22Rv1 (cell line): ENCODE measurements at regions not wholly inside any gene's neighbourhood (a gene's known extent, or its start where the extent isn't known, plus 50 kb on each side); places are given as distances from the start of the nearest gene placed in this dataset.
"Not testable (repeated sequence)": the region's sequence is repeated elsewhere in the genome, so short reads cannot be mapped to it uniquely, and the experiment has no call there.

Experiments used
- CTCF ChIP-seq: fragments of 450-650 bp; IDR thresholded peaks from 2 replicates; pipeline ENCODE4 v1.5.1; 2017; ENCODE audit warnings: mild to moderate bottlenecking
- ZFX ChIP-seq: fragments of 450-650 bp; IDR thresholded peaks from 2 replicates; pipeline ENCODE4 v1.6.1; 2017; ENCODE audit warnings: antibody characterized with exemption, borderline replicate concordance

- TF ChIP-seq CTCF, ZFX: not testable (repeated sequence)
Measured at GRCh38 chr14:27760367-27760766, 1006.2 kb upstream of the FOXG1 start.
